ENCODE measurements at regions not wholly inside any gene's neighbourhood (a gene's known extent, or its start where the extent isn't known, plus 50 kb on each side); places are given as distances from the start of the nearest gene placed in this dataset.
A peak's percentile ranks its signal among the peaks of the same experiment; 100 is the strongest.

- peak; percentile 71 for DNase-seq
- in situ Hi-C loops (cut with HindIII; ENCODE audit: low pct_ligation_motif_present, low pct_unique_long_range_greater_than_20kb, low sequenced_read_pairs) = no loop called here
These were observed 364.8 kb upstream of the GALNT5 start for GRCh38 chr2:156892467-156893281.

- DNase-seq = no peak
- in situ Hi-C loops (cut with HindIII; ENCODE audit: low pct_ligation_motif_present, low pct_unique_long_range_greater_than_20kb, low sequenced_read_pairs) = no loop called here
These were observed 361.2 kb upstream of the GALNT5 start for GRCh38 chr2:156896294-156896693.

- in situ Hi-C loops (cut with HindIII; ENCODE audit: low pct_ligation_motif_present, low pct_unique_long_range_greater_than_20kb, low sequenced_read_pairs) = no loop called here
- DNase-seq = no peak
These were observed 360.0 kb upstream of the GALNT5 start for GRCh38 chr2:156897548-156897947.

GRCh38 chr2:156901373-156902031 is 356.0 kb upstream of the GALNT5 start:
- no peak for DNase-seq
- in situ Hi-C loops (cut with HindIII; ENCODE audit: low pct_ligation_motif_present, low pct_unique_long_range_greater_than_20kb, low sequenced_read_pairs) = no loop called here

DNA sequence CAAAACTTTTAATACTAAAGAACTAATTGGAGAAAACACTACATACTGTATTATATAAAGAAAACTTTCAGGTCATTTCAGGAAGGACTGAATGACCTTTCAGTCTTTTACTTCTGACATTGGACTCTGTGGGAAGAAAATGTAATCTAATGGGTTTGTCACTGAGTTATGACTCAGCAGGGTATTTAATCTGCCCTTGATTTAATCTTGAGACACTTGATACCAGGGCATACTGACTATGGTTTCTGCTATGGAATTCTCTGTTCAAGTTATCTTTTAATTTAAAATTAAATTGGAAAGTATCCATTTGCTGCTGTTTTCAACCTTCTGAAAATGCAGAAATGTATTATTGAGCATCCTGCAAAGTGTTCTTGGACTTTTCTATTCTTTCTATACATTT is 354.2 kb upstream of the GALNT5 start:
- no peak for DNase-seq
- in situ Hi-C loops (cut with HindIII; ENCODE audit: low pct_ligation_motif_present, low pct_unique_long_range_greater_than_20kb, low sequenced_read_pairs) = no loop called here

- in situ Hi-C loops (cut with HindIII; ENCODE audit: low pct_ligation_motif_present, low pct_unique_long_range_greater_than_20kb, low sequenced_read_pairs) = no loop called here
- DNase-seq = no peak
These were observed 349.7 kb upstream of the GALNT5 start for GRCh38 chr2:156907806-156908205.

DNA sequence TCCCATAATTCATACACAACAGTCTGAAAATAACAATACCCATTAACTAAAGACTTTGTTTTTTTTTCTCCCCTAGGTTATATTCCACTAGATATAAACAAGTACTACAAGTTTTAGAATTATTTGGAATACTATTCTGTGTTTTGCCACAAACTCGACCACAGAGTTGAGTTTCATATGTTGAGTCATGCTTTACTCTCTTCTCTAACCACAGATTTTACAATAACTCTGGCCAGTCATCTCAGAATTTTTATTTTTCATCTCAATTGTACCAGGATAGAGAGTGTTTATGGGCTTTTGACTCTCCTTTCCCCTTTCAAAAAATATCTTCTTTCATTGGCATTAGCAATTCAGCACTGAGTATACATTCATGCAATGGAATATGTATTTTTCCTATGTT is 348.7 kb upstream of the GALNT5 start:
- in situ Hi-C loops (cut with HindIII; ENCODE audit: low pct_ligation_motif_present, low pct_unique_long_range_greater_than_20kb, low sequenced_read_pairs) = no loop called here
- peak; percentile 46 for DNase-seq

GRCh38 chr2:156909983-156910382 is 347.5 kb upstream of the GALNT5 start:
- in situ Hi-C loops (cut with HindIII; ENCODE audit: low pct_ligation_motif_present, low pct_unique_long_range_greater_than_20kb, low sequenced_read_pairs) = no loop called here
- no peak for DNase-seq

- in situ Hi-C loops (cut with HindIII; ENCODE audit: low pct_ligation_motif_present, low pct_unique_long_range_greater_than_20kb, low sequenced_read_pairs) = no loop called here
- DNase-seq = no peak
These were observed 342.2 kb upstream of the GALNT5 start for GRCh38 chr2:156915332-156915731.

DNA sequence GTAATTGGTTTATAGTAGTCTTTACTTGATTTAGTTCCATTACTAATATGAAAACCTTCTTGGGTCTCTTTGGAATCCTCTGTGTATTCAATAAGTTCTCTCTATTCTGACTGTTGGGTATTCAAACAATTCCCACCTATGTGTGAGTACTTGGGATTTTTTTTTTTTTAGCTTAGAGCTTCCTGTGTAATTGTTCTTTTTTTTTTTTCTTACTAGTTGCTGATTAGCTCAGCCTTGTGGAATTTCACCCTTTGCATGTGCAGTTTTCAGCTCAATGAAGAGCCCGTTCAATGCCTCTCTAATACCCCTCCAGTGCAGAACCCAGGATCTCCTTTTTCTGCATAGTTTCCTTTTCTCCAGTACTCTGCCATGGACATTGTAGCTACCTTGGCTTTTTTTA is 339.1 kb upstream of the GALNT5 start:
- in situ Hi-C loops (cut with HindIII; ENCODE audit: low pct_ligation_motif_present, low pct_unique_long_range_greater_than_20kb, low sequenced_read_pairs) = no loop called here

DNA sequence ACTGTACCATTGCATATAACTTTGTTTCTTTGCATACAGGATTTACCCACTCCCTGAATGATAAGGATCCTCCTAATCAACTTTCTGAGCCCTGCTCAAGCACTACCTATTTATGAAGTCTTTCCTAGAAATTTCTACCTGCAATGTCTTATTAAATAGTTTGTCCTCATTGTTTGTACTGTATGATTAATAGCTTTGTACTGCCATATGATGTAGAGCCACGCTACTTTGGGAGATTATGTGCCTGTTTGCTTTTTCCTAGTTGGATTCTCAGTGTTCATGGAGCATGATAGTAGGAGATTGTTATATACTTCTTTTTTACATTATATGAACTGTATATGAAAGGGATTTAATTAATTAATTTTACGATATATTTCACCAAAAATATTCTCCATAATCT is 327.1 kb upstream of the GALNT5 start:
- no peak for DNase-seq
- in situ Hi-C loops (cut with HindIII; ENCODE audit: low pct_ligation_motif_present, low pct_unique_long_range_greater_than_20kb, low sequenced_read_pairs) = no loop called here

More for the DNA sequence above, 339.1 kb upstream of the GALNT5 start:
- DNase-seq = no peak

- DNase-seq = no peak
- in situ Hi-C loops (cut with HindIII; ENCODE audit: low pct_ligation_motif_present, low pct_unique_long_range_greater_than_20kb, low sequenced_read_pairs) = no loop called here
These were observed 323.8 kb upstream of the GALNT5 start for GRCh38 chr2:156933645-156934225.

DNA sequence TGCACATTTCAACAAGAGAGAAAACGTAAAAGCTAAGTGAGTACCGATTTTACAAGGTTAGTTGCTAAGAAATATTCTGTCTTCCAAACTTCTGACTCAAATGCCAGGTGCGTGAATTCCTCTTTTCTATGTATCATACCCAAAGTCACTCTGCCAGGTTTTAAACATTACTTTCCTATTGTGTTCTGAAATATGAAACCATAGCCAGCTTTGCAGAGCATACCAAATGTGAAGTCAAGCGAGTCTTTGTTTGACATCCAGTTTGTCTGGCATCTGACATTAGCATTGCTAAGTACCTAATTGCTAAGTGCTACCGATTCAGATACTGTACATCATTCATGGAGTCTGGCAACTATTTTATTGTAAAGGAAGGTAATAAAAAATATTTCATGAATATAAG is 321.9 kb upstream of the GALNT5 start:
- peak; percentile 71 for DNase-seq
- in situ Hi-C loops (cut with HindIII; ENCODE audit: low pct_ligation_motif_present, low pct_unique_long_range_greater_than_20kb, low sequenced_read_pairs) = no loop called here

GRCh38 chr2:156937430-156937829 is 320.1 kb upstream of the GALNT5 start:
- DNase-seq = no peak
- in situ Hi-C loops (cut with HindIII; ENCODE audit: low pct_ligation_motif_present, low pct_unique_long_range_greater_than_20kb, low sequenced_read_pairs) = no loop called here

- in situ Hi-C loops (cut with HindIII; ENCODE audit: low pct_ligation_motif_present, low pct_unique_long_range_greater_than_20kb, low sequenced_read_pairs) = no loop called here
- no peak for DNase-seq
These were observed 312.6 kb upstream of the GALNT5 start for GRCh38 chr2:156944871-156945270.

DNA sequence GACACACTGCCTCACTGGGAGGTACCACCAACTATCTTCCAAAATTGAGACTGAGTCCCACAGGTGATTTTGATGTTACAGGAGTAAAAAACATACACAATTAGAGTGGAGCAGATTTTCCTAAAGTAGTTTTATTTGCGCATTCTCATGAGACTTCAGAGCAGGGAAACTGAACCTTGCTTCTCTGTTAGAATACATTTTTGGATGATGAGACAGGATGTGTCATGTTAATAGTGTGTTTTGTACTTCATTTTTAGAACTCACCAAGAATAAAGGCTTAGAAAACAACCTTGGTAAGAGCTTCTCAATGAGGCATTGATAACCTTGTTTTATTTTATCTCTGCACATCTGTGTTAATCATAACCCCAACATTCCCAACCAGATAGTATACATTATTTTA is 310.2 kb upstream of the GALNT5 start:
- DNase-seq = no peak
- in situ Hi-C loops (cut with HindIII; ENCODE audit: low pct_ligation_motif_present, low pct_unique_long_range_greater_than_20kb, low sequenced_read_pairs) = no loop called here

DNA sequence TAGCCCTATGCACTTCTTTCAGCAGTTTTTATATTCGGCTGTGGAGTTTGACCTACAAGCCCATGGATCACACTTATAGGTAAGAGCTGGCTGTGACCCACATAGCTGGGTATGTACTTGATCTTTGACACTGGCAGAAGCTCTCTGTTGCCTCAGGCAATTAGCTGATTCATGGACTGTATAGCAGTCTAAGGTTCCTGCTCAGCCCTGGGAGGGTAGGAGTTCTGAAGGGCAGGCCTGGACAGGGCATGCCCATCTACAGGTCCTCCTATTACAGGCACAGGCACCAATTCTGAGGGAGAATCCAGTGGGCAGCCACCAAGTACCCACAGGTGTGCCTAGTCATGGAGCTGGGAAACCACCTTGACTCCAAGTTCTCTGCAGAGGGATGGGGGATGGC is 301.8 kb upstream of the GALNT5 start:
- in situ Hi-C loops (cut with HindIII; ENCODE audit: low pct_ligation_motif_present, low pct_unique_long_range_greater_than_20kb, low sequenced_read_pairs) = no loop called here
- no peak for DNase-seq

DNA sequence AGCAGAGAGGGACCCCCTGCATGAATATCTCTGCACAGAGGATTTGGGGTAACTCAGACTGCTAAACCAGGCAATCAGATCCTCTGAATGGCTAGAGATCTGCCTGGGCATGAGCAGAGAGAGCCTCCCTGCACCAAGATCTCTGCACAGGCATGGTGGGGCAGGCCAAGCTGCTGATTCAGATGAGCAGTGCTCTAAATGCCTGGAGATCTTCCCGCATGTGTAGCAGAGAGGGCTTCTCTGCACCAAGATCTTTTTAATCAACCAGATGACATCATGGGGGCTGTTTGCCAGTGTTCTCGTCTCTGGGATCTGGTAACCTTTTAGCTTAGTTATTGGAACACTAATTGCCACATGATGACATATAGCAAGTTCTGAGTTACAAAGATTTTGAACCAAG is 301.3 kb upstream of the GALNT5 start:
- no peak for DNase-seq
- in situ Hi-C loops (cut with HindIII; ENCODE audit: low pct_ligation_motif_present, low pct_unique_long_range_greater_than_20kb, low sequenced_read_pairs) = no loop called here

GRCh38 chr2:156958374-156958773 is 299.1 kb upstream of the GALNT5 start:
- in situ Hi-C loops (cut with HindIII; ENCODE audit: low pct_ligation_motif_present, low pct_unique_long_range_greater_than_20kb, low sequenced_read_pairs) = no loop called here
- no peak for DNase-seq

GRCh38 chr2:156959481-156959880 is 298.0 kb upstream of the GALNT5 start:
- in situ Hi-C loops (cut with HindIII; ENCODE audit: low pct_ligation_motif_present, low pct_unique_long_range_greater_than_20kb, low sequenced_read_pairs) = no loop called here
- no peak for DNase-seq

Data from ACHN (cell line).